OCI-M2 (cell line): ENCODE measurements at regions not wholly inside any gene's neighbourhood (a gene's known extent, or its start where the extent isn't known, plus 50 kb on each side); places are given as distances from the start of the nearest gene placed in this dataset.

Source experiments
- DNase-seq: peaks from one replicate; lab custom pipeline; 2025; ENCODE audit not compliant: unreplicated experiment; lab: John Stamatoyannopoulos, UW

DNA sequence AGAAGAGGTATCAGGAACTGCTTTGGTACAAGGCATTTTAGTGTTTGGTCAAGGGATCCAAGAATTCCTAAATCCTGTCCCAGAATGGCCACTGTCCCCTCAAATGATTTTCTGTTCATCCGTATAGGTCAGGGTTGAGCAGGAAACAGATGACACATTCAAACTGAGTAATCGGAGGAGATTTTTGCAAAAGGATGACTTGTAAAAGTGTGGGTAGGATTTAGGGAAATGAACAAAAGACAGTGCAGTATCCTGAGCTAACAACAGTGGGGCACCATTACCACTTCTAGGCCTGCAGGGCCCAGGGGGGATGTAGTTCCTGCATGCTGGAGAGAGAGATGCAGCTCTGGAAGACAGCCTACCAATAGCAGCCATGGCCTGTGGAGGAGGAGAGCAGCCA is 290.1 kb downstream of the ZSWIM6 start:
- no peak for DNase-seq

- DNase-seq: no peak
Observed at GRCh38 chr5:61623401-61624069, 291.5 kb downstream of the ZSWIM6 start.

- no peak for DNase-seq
Observed at GRCh38 chr5:61624553-61625136, 292.6 kb downstream of the ZSWIM6 start.

DNA sequence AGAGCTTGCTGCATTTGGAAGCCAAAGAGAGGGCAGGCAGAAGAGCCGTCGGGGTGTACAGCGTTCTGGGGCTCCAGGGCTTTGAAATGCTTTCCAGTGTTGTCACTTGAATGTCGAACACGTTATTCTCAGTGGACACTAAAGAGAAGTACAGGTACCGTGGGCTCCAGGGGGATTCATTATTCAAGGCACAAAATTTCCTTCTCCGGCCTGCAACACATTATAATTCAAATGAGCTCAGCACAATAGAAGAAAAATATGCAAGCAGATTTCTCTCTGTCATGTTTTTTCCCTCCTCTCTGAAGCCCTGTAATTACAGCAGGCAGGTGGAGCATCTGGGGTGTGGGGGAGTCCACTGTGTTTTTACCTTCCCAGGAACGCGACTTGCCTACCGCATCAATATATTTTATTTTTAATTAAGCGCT is 293.1 kb downstream of the ZSWIM6 start:
- DNase-seq: no peak

DNA sequence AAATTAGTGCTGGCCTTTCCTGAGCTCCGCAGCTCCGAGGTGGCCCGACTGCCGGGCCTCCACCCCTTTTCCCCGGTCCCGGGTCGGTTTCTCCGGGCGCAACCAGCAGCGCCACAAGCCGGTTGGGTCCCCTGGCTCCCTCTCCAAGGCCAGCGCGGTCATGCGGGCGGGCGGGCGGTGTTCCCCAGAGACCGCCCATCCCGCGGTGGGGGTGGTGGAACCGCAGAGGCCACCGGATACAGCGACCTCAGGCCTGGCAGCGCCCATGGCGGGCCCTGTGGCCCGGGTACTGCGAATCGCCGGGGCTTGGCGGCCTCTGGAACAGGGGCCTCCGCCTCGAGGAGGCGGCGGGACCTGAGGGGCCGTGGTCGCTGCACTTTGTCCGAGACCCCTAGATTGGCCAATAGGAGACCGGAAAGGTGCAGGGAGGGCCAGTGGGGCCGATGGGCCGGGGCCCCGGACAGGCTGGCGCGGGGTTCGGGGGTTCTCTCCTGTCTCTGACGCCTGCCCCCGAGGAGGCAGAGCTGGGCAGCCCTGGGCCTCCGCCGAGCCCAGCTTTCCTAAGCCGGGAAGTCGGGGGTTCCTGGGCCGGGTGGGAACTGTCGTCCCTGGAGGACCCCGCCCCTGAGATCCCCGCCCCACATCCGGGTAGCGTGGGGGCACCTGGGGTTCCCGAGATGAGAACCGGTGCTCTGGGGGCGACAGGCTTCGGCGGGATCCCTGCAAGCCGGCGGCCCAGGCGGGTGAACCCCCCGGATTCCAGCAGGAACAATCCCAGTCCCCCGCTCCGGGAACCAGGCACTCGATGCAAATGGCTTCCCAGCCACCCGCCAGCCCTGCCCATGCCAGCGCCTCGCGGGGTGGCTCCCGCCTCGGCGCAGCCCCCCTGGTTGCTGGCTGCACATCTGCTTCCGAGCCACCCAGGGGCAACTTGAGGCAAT is 293.9 kb downstream of the ZSWIM6 start:
- DNase-seq: no peak

- no peak for DNase-seq
Observed at GRCh38 chr5:61626639-61627282, 294.7 kb downstream of the ZSWIM6 start.

GRCh38 chr5:61627531-61627930 is 295.5 kb downstream of the ZSWIM6 start:
- DNase-seq: no peak

GRCh38 chr5:61630908-61631307 is 298.9 kb downstream of the ZSWIM6 start:
- no peak for DNase-seq

GRCh38 chr5:61631438-61631941 is 299.4 kb downstream of the ZSWIM6 start:
- DNase-seq: no peak

- DNase-seq: no peak
Observed at GRCh38 chr5:61632064-61632463, 300.0 kb downstream of the ZSWIM6 start.

- no peak for DNase-seq
Observed at GRCh38 chr5:61635271-61635670, 303.2 kb downstream of the ZSWIM6 start.

GRCh38 chr5:61637566-61637965 is 305.5 kb downstream of the ZSWIM6 start:
- no peak for DNase-seq

- no peak for DNase-seq
Observed at GRCh38 chr5:61638476-61638875, 306.4 kb downstream of the ZSWIM6 start.

DNA sequence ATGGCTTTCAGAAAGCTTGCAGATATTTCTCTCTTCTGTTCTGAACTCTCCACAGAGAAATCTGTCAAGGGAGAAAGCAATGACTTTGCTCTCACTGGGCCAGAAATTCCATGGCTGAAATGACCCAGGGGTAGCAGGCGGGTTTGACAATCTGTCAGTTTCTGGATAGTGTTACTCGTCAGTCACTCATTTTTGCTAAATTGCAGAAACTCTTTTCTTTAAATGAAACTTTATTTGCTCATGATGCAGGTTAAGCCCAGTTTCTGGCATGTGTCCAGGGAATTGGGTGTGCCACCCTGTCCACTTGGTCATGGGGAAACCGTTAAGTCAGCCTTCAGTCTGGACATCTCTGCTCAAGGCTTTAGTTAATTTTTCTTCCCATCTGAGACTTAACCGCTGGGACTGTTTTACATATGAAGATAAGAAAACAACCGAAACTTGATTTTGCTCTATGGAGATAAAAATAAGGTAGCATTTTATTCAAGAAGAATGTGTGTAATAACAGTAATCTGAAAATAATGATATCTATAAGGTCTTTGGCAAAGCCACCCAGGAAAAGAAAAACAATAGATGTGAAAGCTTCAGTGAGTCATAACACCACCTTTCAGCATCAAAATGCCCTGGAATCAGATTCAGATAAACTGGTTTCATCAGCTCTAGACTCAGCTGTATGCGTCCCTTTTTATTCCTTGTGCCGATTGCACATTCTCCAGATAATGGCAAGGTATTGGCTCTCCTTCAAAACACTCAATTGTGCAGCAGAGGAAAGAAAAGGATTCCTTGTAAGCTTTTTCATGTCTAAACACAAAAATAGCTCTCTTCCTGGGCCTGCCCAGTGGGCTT is 308.3 kb downstream of the ZSWIM6 start:
- no peak for DNase-seq

GRCh38 chr5:61641748-61642565 is 309.9 kb downstream of the ZSWIM6 start:
- no peak for DNase-seq

GRCh38 chr5:61647672-61648071 is 315.6 kb downstream of the ZSWIM6 start:
- DNase-seq: no peak

GRCh38 chr5:61649231-61649630 is 317.2 kb downstream of the ZSWIM6 start:
- no peak for DNase-seq

DNA sequence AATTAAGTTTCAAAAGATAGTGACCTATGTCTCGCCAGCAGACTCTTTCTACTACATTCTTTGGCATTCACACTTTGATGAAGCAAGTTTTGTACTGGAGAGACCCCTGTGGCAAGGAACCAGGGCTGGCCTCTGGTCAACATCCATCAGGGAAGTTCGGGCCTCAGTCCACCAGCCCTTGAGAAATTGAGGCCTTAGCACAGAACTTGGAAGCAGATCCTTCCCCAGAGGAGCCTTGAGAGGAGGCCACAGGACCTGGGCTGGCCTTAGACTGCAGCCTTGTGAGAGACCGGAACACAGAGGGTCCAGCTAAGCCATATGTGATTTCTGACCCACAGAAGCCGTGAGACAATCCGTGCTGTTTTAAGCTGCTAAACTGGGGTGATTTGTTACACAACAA is 317.9 kb downstream of the ZSWIM6 start:
- DNase-seq: no peak

- DNase-seq: no peak
Observed at GRCh38 chr5:61650661-61651060, 318.6 kb downstream of the ZSWIM6 start.
